ENCODE measurements at regions not wholly inside any gene's neighbourhood (a gene's known extent, or its start where the extent isn't known, plus 50 kb on each side); places are given as distances from the start of the nearest gene placed in this dataset.
"Not testable (repeated sequence)": the region's sequence is repeated elsewhere in the genome, so short reads cannot be mapped to it uniquely, and the experiment has no call there.

DNA sequence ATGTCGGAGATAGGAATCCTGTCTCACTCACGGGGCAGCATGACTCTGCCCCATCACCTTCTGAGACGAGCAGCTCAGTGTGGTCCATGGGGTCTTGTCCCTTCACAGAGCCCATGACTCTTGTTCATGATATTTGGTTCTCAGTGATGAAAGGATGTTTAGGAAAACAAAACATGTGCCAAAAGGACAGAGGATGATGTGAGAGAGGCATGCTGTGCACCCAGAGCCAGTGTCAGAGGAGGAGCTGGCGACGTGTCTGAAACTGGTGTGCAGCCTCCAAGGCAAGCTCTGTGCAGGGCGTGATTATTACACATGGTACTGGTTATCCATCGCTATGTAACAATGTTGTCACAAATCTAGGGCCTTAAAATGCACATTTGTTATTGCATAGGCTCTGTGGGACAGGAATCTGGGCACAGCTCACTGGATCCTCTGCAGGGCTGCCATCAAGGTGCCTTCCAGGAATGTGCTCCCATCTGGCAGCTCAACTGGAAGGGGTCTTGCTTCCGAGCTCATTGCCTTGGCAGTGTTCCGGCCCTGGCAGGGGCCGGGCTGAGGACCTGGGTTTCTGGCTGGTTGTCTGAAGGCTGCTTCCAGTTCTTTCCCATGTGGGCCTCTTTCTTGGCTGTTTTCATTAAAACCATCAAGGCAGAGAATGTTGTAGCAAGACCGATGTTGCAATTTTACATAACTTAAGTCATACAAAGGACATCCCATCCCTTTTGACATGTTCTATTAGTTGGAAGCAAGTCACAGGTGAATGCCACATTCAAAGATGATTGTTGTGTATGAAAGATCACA lies 175.4 kb downstream of the ERMARD start:
- DNase-seq (ENCODE audit: low read depth): no peak

DNA sequence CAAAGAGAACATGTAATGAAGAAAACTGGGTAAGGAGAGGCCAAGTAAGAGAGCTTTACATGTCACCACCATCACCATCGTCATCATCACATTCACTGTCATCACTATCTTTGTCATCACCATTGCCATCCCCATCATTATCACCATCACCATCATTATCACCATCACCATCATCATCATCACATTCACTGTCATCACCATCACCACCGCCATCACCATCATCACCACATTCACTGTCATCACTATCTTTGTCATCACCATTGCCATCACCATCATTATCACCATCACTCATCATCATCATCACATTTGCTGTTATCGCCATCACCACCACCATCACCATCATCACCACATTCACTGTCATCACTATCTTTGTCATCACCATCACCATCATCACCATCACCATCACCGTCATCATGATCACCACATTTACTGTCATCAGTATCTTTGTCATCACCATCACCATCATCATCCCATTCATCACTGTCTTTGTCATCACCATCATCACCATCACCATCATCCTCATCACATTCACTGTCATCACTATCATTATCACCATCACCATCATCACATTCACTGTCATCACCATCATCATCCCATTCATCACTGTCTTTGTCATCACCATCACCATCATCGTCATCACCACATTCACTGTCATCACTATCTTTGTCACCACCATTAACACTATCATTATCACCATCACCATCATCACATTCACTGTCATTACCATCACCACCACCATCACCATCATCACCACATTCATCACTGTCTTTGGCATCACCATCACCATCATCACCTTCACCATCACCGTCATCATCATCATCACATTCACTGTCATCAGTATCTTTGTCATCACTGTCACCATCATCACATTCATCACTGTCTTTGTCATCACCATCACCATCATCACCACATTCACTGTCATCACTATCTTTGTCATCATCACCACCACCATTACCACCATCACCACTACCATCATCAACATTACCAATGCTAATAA lies 172.3 kb downstream of the ERMARD start:
- no peak for DNase-seq (ENCODE audit: low read depth)

DNA sequence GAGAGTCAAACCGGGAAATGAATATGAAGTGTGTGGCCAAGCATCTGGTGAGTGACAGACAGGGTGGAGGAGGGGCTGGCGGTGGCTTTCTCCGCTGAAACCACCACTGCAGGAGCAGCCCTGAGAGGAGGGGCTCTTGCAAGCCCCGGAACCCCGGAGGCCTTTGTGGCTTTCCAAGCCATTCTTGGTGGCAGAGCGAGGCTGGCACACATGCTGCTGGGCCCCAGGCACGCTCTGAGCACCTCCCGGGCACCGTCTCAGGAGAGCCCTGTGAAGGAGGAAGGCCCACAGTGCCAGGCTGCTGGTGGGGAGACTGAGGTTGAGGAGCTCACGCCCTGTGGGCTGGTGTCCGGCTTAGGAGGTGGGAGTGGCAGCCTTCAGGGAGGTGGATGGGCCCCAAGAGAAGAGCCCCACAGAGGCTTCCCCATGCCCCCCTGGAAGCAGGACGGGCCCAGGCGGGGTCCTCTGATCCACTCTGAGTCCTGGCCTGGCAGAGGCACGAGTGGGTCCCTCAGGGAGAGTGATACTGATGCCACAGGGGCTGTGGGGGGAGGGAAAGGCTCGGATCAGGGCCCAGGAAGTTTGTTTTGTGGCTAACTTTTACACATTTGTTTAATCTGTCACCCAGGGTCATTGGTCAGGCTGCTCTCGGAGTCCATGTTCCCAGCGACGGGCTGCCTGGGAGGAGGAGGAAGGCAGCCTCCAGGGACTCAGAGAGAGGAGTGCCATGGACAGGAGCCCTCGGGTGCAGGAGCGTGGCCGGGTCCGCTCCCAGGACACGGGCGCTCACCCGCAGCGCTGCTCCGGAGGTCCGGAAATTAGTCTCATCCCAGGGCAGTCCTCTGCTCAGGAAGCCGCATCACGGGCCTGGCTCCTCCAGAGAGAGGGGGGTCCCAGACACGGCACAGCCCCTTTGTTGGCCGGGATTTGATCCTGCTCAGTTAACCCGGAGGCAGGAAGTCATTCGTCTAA lies 170.7 kb downstream of the ERMARD start:
- no peak for DNase-seq (ENCODE audit: low read depth)

DNA sequence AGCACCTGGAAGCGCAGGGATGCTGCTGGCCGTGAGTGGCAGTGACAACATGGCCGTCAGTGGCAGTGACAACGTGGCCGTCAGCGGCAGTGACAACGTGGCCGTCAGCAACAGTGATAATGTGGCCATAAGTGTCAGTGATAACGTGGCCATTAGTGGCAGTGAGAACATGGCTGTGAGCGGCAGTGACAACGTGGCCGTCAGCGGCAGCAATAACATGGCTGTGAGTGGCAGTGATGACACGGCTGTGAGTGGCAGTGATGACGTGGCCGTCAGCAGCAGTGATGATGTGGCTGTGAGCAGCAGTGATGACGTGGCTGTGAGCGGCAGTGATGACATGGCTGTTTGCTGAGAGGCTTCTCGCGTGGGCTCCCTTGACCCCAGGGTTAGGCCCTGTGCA lies 169.8 kb downstream of the ERMARD start:
- no peak for DNase-seq (ENCODE audit: low read depth)

DNA sequence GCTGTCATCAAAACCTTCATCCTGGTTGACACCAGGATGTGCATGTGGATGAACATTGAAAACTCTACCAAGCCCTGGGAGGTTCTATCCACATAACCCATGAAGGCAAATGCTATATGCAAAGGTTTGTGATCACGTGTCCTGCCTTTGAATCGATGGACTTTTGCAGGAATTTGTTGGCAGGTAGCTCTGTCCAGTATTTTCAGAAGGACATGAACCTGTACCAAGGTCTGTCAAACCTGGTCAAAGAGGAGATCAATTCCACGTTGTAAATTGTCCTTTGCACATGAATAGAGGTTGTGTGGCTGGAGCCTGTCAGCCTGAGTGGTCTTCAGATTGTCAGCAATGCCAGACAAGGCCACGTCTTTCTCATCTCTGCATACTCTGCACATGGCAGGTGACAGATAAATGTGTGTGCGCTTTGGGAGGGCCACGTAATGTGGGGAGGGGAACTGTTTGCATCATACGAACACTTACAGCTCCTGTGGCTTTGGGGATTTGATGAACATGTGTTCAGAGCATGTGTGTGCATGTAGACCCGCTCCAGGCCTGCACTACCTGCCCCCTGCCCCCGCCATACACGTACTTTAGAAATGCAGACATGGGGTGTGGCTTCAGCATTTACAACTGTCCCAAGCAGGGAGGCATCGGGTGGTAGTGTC lies 169.1 kb downstream of the ERMARD start:
- DNase-seq (ENCODE audit: low read depth): no peak

DNA sequence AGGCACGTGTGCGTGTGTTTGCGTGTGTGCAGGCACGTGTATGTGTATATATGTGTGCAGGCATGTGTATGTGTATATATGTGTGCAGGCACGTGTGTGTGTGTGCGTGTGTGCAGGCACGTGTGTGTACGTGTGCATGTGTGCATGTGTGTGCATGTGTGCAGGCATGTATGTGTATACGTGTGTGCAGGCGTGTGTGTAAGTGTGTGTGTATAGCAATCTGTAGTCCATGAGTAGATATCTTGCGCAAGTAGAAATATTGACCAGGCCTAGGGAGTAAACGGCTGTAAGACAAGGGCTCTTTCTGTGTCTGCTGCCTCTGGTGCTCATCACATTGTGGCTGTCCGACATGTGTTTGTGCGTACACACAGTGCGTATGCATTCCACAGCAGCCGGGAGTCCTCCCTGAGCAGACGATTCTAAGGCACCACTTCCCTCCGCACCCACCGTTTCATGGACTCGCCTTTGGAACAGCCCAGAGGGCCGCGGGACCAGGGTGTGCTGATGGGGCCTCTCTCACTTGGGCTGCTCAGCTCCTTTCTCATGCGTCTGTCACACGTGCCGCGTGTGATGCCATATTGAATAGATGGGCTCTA lies 167.6 kb downstream of the ERMARD start:
- no peak for DNase-seq (ENCODE audit: low read depth)

DNA sequence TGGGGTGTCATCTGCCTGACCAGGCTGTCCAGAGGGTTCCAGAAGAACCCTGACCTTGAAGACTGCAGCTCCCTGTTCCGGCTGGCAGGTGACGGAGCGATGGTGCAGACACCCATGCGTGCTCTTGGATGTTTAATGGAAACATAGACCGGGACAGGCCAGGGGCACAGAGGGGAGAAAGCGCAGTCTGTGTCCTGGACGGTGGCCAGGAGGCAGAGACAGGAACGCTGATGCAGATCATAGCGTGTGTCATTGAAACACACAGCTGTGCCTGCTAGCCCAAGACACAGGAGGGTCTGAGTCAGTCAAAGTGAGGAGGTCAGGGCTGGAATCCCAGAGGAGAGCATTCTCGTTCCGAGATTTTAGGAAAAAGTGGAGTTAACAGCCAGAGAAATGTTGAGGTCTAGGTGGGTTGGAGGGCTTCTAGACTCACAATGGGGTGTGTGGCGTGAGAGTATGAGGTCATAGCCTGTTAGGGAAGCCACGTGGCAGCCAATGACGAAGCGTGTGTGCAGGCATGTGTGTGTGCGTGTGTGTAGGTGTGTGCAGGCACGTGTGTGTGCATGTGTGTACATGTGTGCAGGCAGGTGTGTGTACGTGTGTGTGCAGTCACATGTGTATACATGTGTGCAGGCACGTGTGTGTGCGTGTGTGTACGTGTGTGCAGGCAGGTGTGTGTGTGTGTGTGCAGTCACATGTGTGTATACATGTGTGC lies 167.0 kb downstream of the ERMARD start:
- DNase-seq (ENCODE audit: low read depth): no peak

DNA sequence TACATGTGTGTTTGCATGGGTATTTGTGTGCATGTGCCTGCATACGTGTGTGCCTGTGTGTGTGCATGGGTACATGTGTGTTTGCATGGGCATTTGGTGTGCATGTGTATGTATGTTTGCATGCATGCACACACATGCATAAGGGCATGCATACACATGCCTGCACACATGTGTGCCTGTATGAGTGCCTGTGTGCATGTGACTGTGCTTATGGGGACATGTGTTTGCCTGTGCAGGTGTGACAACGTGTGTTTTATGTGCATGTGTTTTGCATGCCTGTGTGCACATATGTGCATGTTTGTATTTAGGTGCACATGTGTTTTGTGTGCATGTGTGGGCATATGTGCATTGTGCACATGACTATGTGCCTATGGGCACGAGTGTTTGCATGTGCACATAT lies 165.7 kb downstream of the ERMARD start:
- no peak for DNase-seq (ENCODE audit: low read depth)

DNA sequence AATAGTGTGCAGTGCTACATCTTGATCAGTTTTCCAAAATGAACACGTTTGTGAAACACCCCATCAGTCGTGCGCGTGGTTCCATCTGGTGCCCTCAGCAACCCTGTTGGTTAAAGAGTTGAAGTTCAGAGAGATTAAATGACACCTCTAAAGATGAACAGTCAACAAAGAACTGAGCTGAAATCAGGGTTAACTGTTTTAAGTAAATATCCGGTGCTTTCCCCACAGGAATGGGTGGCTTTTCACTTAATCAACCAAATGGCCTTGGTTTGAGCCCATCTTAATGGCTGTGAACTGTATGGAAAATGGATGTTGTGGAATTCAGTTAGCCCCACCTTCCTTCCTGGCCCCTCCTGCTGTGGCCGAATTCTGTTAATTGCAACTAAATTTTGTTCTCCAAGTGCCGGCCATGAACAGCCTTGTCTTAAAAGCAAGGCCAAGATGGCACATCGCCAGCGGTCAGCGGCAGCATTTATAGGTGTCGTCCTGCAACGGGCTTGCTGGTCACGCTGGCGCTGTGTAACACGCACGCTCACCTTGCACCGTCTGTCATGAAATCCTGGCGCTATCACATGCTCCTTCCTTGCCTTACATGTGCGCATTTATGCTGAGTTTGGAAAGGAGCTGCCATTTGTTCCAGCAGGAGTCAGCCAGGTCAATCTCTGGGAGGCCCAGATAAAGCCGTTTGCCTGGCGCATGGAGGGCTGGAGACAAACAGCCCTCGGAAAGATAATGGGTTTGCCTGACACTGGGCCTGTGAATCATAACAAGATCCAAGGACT lies 164.5 kb downstream of the ERMARD start:
- no peak for DNase-seq (ENCODE audit: low read depth)

DNA sequence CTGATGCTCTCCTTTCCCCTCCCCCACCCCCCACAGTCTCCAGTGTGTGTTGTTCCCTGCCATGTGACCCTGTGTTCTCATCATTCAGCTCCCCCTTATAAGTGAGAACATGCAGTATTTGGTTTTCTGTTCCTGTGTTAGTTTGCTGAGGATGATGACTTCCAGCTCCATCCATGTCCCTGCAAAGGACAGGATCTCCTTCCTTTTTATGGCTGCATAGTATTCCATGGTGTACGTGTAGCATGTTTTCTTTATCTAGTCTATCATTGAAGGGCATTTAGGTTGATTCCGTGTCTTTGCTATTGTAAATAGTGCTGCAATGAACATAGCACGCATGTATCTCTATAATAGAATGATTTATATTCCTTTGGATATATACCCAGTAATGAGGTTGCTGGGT lies 162.3 kb downstream of the ERMARD start:
- not testable (repeated sequence) for DNase-seq (ENCODE audit: low read depth)

DNA sequence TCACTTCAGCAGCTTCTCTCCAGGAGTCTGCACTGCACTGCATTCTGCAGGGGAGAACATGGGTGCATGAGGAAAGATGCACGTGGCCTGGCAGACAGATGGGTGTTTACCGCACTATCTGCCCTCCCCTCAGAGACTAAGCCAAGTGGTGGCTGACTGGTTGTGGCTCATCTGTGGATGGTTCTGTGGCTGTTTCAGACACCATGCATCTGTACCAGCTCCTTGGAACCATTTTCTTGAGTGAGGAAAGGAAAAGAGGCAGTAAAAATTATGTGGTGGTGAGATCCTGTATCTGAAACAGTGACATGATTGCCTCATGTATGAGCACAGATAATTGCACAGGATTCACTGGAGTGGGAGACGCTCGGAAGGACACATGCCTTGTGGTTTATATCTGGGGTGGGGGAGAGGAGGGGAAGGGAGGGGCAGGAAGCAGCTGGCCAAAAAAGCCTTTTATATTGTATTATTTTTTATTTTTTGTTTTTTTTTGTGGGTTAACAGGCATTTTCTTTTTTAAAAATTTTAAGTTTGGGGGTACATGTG lies 161.7 kb downstream of the ERMARD start:
- no peak for DNase-seq (ENCODE audit: low read depth)

DNA sequence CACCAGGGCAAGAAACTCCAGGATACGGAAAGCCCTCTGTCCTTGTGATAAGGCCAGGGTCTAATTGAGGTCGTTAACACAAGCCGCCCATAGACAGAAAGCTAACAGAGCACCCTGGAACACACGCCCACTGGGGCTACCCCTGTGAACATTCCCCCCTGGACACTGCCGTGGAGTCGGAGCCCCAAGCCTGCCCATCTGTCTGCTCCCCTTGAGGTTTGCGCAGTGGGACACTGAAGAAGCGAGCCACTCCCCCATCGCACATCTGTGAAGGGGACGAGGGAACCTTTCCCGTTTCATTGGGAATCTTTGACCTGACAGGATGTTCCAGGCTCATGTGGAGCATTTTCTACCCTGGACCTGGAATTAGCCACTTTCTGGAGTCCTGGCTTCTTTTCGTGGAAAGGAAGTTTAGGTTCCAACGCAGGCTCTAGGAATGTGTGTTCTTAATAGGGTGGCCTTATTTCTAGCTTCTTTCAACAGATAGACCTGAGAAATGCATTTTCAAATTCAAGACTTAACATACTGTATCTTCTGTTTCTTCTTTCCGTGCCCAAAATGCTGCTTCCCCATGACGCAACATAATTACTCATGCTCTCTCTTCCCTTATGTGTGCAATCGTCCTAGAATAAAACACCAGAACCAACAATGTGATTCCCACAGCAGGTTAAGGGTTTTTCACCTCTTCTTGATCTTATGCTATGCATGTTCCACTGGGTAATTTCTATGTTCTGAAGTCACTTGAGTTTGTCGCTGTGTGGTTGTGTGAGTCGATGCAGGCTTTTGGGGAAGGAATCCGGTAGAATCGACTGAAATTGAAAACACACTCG lies 161.1 kb downstream of the ERMARD start:
- DNase-seq (ENCODE audit: low read depth): no peak

DNA sequence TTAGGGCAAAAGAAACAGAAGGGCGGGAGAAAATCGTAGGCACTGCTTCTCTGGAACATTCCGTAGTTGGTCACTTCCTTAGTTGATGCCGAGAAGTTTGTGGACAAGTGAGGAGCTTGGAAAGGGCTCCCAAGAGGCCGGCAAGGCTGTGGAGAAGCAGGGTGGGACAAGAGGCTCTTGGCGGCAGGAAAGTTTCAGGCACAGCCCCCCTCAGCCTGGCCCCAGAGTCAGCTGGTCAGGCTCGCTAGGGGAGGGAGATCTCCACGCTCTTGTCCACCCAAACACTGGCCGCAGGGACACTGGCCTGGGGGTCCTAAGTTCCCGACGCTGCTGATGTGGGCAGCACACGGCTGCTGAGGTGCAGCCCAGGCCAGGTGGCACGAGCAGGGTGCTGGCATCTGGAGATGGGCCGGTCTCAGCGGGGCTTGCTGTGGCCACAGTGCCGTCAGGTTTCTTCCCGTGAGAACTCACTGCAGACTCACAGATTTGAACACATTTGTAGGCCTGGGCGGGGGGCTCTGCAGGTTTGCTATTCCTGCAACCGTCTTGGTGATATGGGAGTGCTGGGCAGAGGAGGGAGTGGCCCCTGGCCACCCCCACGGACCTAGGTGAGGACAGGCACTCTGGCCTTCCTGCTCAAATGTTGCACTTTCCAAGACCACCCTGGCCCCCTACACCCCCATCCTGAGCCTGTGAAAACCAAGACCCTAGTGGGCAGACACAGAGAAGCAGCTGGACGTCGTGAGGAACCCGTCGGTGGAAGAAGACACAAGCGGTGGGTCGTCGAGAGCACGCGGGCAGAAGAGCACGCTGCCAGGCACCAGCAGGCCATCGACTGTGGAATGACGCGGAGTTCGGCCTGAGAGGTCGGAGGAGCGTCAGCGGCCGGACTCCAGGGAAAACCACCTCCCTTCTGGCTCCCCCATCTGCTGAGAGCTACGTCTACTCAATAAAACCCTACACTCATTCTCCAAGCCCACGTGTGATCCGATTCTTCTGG lies 160.1 kb downstream of the ERMARD start:
- DNase-seq (ENCODE audit: low read depth): no peak

DNA sequence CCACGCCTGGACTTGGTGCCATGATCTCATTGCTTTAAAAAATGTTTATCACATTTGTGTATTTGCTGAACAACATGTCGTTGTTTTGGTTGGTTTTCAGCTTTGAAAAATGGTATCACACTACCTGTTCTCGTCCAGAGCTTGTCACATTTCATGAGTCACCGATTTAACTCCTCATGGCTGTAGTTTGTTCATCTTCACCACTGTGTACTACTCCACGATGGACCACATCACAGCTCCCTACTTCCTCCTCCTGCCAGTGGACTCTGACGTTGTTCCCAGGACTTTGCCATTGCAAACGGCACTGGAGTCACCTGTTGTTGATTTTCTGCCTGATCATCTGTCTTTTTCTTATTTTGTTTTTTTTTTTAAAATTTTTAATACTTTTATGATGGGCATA lies 157.7 kb downstream of the ERMARD start:
- DNase-seq (ENCODE audit: low read depth): no peak

DNA sequence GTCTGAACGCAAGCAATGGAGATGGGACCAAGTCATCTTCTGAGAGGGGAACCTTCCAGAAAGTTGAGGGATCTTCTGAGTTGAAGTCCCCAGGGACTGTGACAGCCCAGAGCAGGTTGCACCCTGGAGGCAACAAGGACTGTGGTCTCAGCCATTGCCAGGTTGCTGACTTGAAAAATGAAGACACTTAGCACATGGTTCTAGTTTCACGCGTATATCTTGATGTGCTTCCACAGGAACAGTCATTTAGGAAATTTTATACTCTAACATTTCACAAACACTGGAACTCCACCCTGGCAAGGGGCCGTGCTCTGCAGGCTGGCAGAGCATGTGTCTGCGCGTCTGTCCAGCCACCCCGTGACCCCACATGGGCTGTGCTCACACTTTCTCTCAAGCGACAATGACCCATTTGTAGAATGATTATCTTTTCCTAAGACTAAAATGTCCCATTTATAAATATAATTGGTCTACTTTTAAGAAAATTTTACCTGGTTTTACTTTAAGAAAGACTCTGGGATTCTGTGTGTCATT lies 157.0 kb downstream of the ERMARD start:
- DNase-seq (ENCODE audit: low read depth): no peak

DNA sequence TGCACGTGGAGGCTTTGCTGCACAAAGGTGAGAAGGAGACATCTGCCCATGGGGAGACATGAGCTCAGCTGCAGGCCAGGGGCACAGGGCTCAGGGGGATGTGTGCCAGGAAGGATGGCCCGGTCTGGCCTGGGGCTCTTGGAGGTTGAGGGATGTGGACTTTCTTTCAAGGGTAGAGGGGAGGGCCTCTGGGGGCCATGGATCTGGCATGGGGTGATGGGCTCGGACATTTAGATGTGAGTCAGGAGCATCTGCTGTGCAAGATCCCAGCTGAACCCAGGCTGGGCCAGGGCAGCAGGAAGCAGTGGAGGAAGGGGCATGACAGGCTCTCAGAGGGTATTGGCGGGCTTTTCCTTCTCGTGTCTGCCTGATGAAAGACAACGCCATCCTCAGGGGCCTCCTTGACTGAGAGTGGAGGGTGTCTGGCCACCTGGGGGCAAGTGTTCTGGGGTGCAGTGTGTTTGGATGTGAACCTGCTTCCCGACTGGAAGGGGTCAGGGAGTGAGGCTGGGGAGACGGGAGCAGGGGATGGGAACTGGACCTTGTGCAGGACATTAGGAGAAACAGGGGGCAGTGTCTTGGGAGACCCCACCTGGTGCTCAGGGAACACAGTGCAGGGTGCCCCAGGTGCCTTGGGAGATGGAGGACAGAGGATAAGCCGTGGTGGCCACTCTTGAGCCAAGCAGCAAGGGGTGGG lies 156.1 kb downstream of the ERMARD start:
- DNase-seq (ENCODE audit: low read depth): no peak
